GM12878 (cell line): ENCODE measurements at regions not wholly inside any gene's neighbourhood (a gene's known extent, or its start where the extent isn't known, plus 50 kb on each side); places are given as distances from the start of the nearest gene placed in this dataset.

Experiments used
- ATAC-seq: fragments of 200-7000 bp; cut with Tn5 transposase; 3 replicates; pipeline ENCODE4 v1.9.1; 2020; ENCODE audit warnings: mild to moderate bottlenecking, moderate library complexity
- BruUV-seq: library from RNA; stranded (reverse); fragments of 400-500 nt; replicated peaks from 2 replicates; lab custom pipeline; 2021; lab: Mats Ljungman, UMichigan
- CTCF ChIA-PET: fragments of 300-600 bp; sonication (Branson Sonifier 250); formaldehyde crosslinking; extraction: SDS; loops from one replicate; lab custom pipeline; 2021; ENCODE audit warnings: inconsistent platforms; lab: Yijun Ruan, JAX
- POLR2A ChIA-PET: fragments of 350-600 bp; formaldehyde crosslinking; extraction: SDS; loops from one replicate; lab custom pipeline; 2021; ENCODE audit warnings: inconsistent platforms; lab: Charles Lee
- RAD21 ChIA-PET: fragments of 300-600 bp; sonication (Branson Sonifier 250); formaldehyde crosslinking; loops from one replicate; lab custom pipeline; 2023; ENCODE audit warnings: antibody characterized with exemption; ENCODE audit not compliant: unreplicated experiment; lab: Charles Lee
- SMC1A ChIA-PET: fragments of 300-600 bp; sonication (Branson Sonifier 250); formaldehyde crosslinking; loops from one replicate; lab custom pipeline; 2023; ENCODE audit not compliant: unreplicated experiment, uncharacterized antibody; lab: Charles Lee
- DNase-seq: peaks from one replicate; pipeline ENCODE4 v3.0.0-alpha.2; 2011; ENCODE audit warnings: low read depth, low spot score
- FAIRE-seq: peaks from 3 replicates; lab custom pipeline; 2011; peaks lifted over from hg19 to GRCh38; lab: Jason Lieb, UNC
- H2AFZ ChIP-seq: 2 replicates; pipeline ENCODE4 v1.6.0; 2011; ENCODE audit warnings: low read depth, low read length, control low read depth; ENCODE audit not compliant: control insufficient read depth
- H3K27ac ChIP-seq: 2 replicates; pipeline ENCODE4 v1.5.1; 2011; ENCODE audit warnings: control low read depth; ENCODE audit not compliant: control insufficient read depth, insufficient read depth
- H3K27me3 ChIP-seq, 2 experiments: replicated peaks in 1 of 2; 2 replicates each; pipeline versions ENCODE4 v1.6.0 to v1.6.1; 2011; ENCODE audit warnings: low read length in 1 of 2; ENCODE audit not compliant: control insufficient read depth in 2 of 2, insufficient read depth in 2 of 2
- H3K36me3 ChIP-seq, 2 experiments: 2 replicates each; pipeline ENCODE4 v1.5.1; 2011; ENCODE audit warnings: low read length in 1 of 2; ENCODE audit not compliant: control insufficient read depth in 2 of 2, insufficient read depth in 2 of 2
- H3K4me1 ChIP-seq: 2 replicates; pipeline ENCODE4 v1.6.1; 2011; ENCODE audit warnings: mild to moderate bottlenecking, low read length, moderate library complexity, mixed read lengths; ENCODE audit not compliant: control insufficient read depth, insufficient read depth
- H3K4me2 ChIP-seq: 2 replicates; pipeline ENCODE4 v1.6.0; 2011; ENCODE audit warnings: control low read depth; ENCODE audit not compliant: control insufficient read depth, insufficient read depth
- H3K4me3 ChIP-seq: fragments of 200-600 bp; sonication (generic); 2 replicates; pipeline ENCODE4 v1.5.1; 2016
- H3K79me2 ChIP-seq: 2 replicates; pipeline ENCODE4 v1.6.0; 2011; ENCODE audit warnings: low read length; ENCODE audit not compliant: control insufficient read depth, insufficient read depth
- H3K9ac ChIP-seq: 2 replicates; pipeline ENCODE4 v1.8.0; 2011; ENCODE audit warnings: low read length, control low read depth, mixed read lengths; ENCODE audit not compliant: control insufficient read depth, insufficient read depth
- H3K9me3 ChIP-seq: replicated peaks from 3 replicates; pipeline ENCODE4 v1.5.1; 2011; ENCODE audit warnings: mild to moderate bottlenecking, low read length; ENCODE audit not compliant: control insufficient read depth, insufficient read depth
- H4K20me1 ChIP-seq: 2 replicates; pipeline ENCODE4 v1.6.0; 2011; ENCODE audit not compliant: control insufficient read depth, insufficient read depth
- BHLHE40 ChIP-seq, 2 experiments: fragments of 450-650 bp in 1 of 2; IDR thresholded peaks; 2 replicates each; pipeline ENCODE4 v1.6.1; 2011 to 2017; ENCODE audit warnings: low read depth in 2 of 2, borderline replicate concordance in 1 of 2, improper control_type of control experiment in 1 of 2, low read length in 1 of 2, mild to moderate bottlenecking in 1 of 2
- CREM ChIP-seq: IDR thresholded peaks from 2 replicates; pipeline ENCODE4 v1.6.1; 2014; ENCODE audit warnings: antibody characterized with exemption, low read depth
- DPF2 ChIP-seq: fragments of 450-650 bp; IDR thresholded peaks from 2 replicates; pipeline ENCODE4 v1.6.1; 2017; ENCODE audit warnings: mild to moderate bottlenecking
- IRF4 ChIP-seq: IDR thresholded peaks from 2 replicates; pipeline ENCODE4 v1.6.1; 2011; ENCODE audit warnings: low read depth, low read length
- KAT2A ChIP-seq: conservative IDR thresholded peaks from 2 replicates; pipeline ENCODE4 v1.6.1; 2011; ENCODE audit warnings: low read depth, low read length; ENCODE audit not compliant: control insufficient read depth
- POLR2A ChIP-seq: IDR thresholded peaks from 2 replicates; pipeline ENCODE4 v1.6.1; 2011; ENCODE audit warnings: low read depth, mild to moderate bottlenecking, low read length
- POU2F2 ChIP-seq: IDR thresholded peaks from 3 replicates; pipeline ENCODE4 v1.6.1; 2011; ENCODE audit warnings: low read depth, mild to moderate bottlenecking, low read length, borderline replicate concordance
- SREBF2 ChIP-seq: IDR thresholded peaks from 2 replicates; pipeline ENCODE4 v1.6.1; 2012; ENCODE audit warnings: mild to moderate bottlenecking, low read length
- ZBTB40 ChIP-seq: fragments of 450-650 bp; IDR thresholded peaks from 2 replicates; pipeline ENCODE4 v1.6.1; 2016; ENCODE audit warnings: mild to moderate bottlenecking, moderate library complexity, borderline replicate concordance
- ZNF207 ChIP-seq: fragments of 450-650 bp; IDR thresholded peaks from 2 replicates; pipeline ENCODE4 v1.6.1; 2014; ENCODE audit warnings: antibody characterized with exemption, mild to moderate bottlenecking, borderline replicate concordance
- ZNF217 ChIP-seq: fragments of 450-650 bp; IDR thresholded peaks from 2 replicates; pipeline ENCODE4 v1.6.1; 2017; ENCODE audit warnings: antibody characterized with exemption, mild to moderate bottlenecking
- ZSCAN29 ChIP-seq: fragments of 450-650 bp; IDR thresholded peaks from 2 replicates; pipeline ENCODE4 v1.6.1; 2017; ENCODE audit warnings: mild to moderate bottlenecking, moderate library complexity
- WGBS: methylation state at CpG from one replicate; pipeline ENCODE4 v1.1.6; 2016; ENCODE audit warnings: low lambda C conversion rate; ENCODE audit not compliant: insufficient replicate concordance, insufficient coverage; ENCODE audit errors: missing lambda C conversion rate; 5-methylcytosine and 5-hydroxymethylcytosine counted together
- in situ Hi-C: fragments of 300-500 bp; cut with MboI; formaldehyde crosslinking; loops from 9 replicates; pipeline ENCODE4 v1.14.3; 2018; ENCODE audit warnings: mixed read lengths
- intact Hi-C: fragments of 100-400 bp; cut with micrococcal nuclease; formaldehyde crosslinking; loops from one replicate; pipeline ENCODE4 v1.14.2; 2022; ENCODE audit not compliant: unreplicated experiment
- TF ChIP-seq, protein P1 (sequence below): fragments of 450-650 bp; IDR thresholded peaks from 2 replicates; pipeline ENCODE4 v1.6.1; 2017; ENCODE audit warnings: mild to moderate bottlenecking
- TF ChIP-seq, protein P2 (sequence below): fragments of 450-650 bp; IDR thresholded peaks from 2 replicates; pipeline ENCODE4 v1.6.1; 2017; ENCODE audit warnings: mild to moderate bottlenecking, moderate library complexity

GRCh38 chr17:68172461-68172954 lies 75.3 kb upstream of the AMZ2 start (continued):
- TF ChIP-seq DPF2, result peak; percentile 30; the same call in 1 of the 2 replicates
- TF ChIP-seq IRF4, result peak; percentile 88
- TF ChIP-seq, all 136 proteins: peak for 17

GRCh38 chr17:68175416-68175815 lies 72.4 kb upstream of the AMZ2 start:
- POLR2A ChIA-PET, result no interaction called here
- no peak overlapping the region for H3K4me3 ChIP-seq
- ATAC-seq, result no peak
- TF ChIP-seq POLR2A, result no peak
- no peak for TF ChIP-seq KAT2A
- no peak for TF ChIP-seq BHLHE40 (IDR thresholded peaks at IDR 0.05; ENCODE audit: borderline replicate concordance in 1 of 2, low read depth in 2 of 2, low read length in 1 of 2)
- no peak for TF ChIP-seq ZSCAN29
- no peak for TF ChIP-seq ZBTB40
- TF ChIP-seq, protein P1, sequence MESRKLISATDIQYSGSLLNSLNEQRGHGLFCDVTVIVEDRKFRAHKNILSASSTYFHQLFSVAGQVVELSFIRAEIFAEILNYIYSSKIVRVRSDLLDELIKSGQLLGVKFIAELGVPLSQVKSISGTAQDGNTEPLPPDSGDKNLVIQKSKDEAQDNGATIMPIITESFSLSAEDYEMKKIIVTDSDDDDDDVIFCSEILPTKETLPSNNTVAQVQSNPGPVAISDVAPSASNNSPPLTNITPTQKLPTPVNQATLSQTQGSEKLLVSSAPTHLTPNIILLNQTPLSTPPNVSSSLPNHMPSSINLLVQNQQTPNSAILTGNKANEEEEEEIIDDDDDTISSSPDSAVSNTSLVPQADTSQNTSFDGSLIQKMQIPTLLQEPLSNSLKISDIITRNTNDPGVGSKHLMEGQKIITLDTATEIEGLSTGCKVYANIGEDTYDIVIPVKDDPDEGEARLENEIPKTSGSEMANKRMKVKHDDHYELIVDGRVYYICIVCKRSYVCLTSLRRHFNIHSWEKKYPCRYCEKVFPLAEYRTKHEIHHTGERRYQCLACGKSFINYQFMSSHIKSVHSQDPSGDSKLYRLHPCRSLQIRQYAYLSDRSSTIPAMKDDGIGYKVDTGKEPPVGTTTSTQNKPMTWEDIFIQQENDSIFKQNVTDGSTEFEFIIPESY, result no peak
- TF ChIP-seq ZNF217, result no peak
- no peak for TF ChIP-seq SREBF2
- no peak for TF ChIP-seq CREM
- TF ChIP-seq ZNF207, result no peak
- no peak for TF ChIP-seq POU2F2
- TF ChIP-seq, protein P2, sequence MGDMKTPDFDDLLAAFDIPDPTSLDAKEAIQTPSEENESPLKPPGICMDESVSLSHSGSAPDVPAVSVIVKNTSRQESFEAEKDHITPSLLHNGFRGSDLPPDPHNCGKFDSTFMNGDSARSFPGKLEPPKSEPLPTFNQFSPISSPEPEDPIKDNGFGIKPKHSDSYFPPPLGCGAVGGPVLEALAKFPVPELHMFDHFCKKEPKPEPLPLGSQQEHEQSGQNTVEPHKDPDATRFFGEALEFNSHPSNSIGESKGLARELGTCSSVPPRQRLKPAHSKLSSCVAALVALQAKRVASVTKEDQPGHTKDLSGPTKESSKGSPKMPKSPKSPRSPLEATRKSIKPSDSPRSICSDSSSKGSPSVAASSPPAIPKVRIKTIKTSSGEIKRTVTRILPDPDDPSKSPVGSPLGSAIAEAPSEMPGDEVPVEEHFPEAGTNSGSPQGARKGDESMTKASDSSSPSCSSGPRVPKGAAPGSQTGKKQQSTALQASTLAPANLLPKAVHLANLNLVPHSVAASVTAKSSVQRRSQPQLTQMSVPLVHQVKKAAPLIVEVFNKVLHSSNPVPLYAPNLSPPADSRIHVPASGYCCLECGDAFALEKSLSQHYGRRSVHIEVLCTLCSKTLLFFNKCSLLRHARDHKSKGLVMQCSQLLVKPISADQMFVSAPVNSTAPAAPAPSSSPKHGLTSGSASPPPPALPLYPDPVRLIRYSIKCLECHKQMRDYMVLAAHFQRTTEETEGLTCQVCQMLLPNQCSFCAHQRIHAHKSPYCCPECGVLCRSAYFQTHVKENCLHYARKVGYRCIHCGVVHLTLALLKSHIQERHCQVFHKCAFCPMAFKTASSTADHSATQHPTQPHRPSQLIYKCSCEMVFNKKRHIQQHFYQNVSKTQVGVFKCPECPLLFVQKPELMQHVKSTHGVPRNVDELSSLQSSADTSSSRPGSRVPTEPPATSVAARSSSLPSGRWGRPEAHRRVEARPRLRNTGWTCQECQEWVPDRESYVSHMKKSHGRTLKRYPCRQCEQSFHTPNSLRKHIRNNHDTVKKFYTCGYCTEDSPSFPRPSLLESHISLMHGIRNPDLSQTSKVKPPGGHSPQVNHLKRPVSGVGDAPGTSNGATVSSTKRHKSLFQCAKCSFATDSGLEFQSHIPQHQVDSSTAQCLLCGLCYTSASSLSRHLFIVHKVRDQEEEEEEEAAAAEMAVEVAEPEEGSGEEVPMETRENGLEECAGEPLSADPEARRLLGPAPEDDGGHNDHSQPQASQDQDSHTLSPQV, result no peak
- TF ChIP-seq IRF4, result no peak

More at GRCh38 chr17:68175416-68175815, 72.4 kb upstream of the AMZ2 start:
- H3K27me3 ChIP-seq, result no peaks in the 10 kb centered on the region
- no peak overlapping the region for H2AFZ ChIP-seq
- H4K20me1 ChIP-seq, result no peaks in the 10 kb centered on the region
- no peaks in the 10 kb centered on the region for H3K36me3 ChIP-seq
- H3K79me2 ChIP-seq, result no peaks in the 10 kb centered on the region
- H3K9me3 ChIP-seq, result no peaks in the 10 kb centered on the region; the same call in 2 of the 3 replicates
- WGBS, result 50% methylated on average over 2 of the region's 2 CpGs
- H3K9ac ChIP-seq, result no peak overlapping the region
- in situ Hi-C loops, result no loop called here
- ChIA-PET RAD21 (no interaction called here), CTCF (interaction anchor here (3.0 kb wide), 1 partner anchor 25 kb away, joined by 27 read pairs; no protein-coding TSS in a partner anchor), SMC1A (no interaction called here)
- H3K27ac ChIP-seq, result no peak overlapping the region
- DNase-seq (no peak), FAIRE-seq (no peak)
- BruUV-seq, result no TSS peak
- H3K4me2 ChIP-seq, result no peak overlapping the region
- intact Hi-C loops, result loop anchor here (10.0 kb wide), 2 partner anchors 111 to 589 kb away; no protein-coding TSS in a partner anchor
- no peaks in the 10 kb centered on the region; the same call in 1 of the 2 replicates for H3K4me1 ChIP-seq
